OCI-M2 (cell line): ENCODE measurements at regions not wholly inside any gene's neighbourhood (a gene's known extent, or its start where the extent isn't known, plus 50 kb on each side); places are given as distances from the start of the nearest gene placed in this dataset.
A peak's percentile ranks its signal among the peaks of the same experiment; 100 is the strongest.
"Not testable (repeated sequence)": the region's sequence is repeated elsewhere in the genome, so short reads cannot be mapped to it uniquely, and the experiment has no call there.

ENCODE experiments used
- DNase-seq: peaks from one replicate; lab custom pipeline; 2025; ENCODE audit not compliant: unreplicated experiment; lab: John Stamatoyannopoulos, UW

DNA sequence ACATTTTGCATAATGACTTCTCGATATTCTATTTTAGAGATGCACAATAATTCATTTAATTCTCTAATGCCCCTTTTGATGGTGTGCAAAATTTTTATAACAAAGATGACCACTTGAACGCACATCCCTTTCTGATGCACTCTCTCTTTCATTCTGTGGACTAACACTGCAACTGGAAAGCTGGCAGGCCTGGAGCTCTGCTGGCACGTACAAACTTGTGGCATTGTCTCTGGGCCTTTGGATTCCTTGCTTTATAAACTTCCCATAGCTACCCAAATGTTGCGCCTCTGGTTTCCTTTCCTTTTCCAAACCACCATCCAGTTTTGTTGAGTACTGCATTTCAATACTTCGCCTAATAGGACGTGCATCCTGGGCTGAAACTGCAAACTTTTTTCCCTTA is 194.5 kb upstream of the CFAP20DC start:
- no peak for DNase-seq

DNA sequence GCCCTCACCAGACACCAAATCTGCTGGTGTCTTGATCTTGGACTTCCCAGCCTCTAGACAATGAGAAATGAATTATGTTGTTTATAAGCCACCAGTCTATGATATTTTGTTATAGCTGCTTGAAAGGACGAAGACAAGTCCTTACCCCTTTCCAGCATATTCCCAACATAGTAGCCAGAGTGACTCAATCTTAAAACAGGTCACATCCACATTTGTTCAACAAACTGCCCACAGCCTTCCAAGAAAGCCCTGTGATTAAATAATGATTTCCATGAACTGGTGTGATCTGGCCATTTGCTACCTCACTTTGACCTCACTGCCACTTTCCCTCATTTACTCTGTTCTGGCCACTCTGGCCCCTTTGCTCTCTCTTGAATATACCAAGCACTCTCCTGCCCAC is 193.7 kb upstream of the CFAP20DC start:
- DNase-seq = no peak

- no peak for DNase-seq
Observed at GRCh38 chr3:59240666-59241255, 190.9 kb upstream of the CFAP20DC start.

DNA sequence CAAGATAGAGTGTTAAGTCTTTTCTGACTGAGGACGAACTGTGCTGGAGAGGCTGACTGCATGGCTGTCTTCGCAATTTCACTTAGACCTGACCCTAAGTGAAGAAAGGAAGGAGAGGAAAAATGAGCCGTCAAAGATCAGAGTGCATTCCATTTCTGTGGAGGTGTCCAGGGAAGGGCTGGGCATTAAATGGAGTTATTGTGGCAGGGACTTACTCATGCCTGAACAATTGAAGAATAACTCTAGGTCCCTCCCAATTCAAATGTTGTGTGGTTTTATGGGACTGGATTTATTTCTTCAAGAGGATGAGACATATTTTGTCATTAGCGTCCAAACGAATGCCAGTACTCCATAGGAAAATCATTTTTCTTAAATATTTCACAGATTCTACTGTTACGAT is 187.3 kb upstream of the CFAP20DC start:
- no peak for DNase-seq

GRCh38 chr3:59235634-59236012 is 185.8 kb upstream of the CFAP20DC start:
- no peak for DNase-seq

GRCh38 chr3:59234884-59235633 is 185.2 kb upstream of the CFAP20DC start:
- no peak for DNase-seq

- not testable (repeated sequence) for DNase-seq
Observed at GRCh38 chr3:59230379-59230778, 180.6 kb upstream of the CFAP20DC start.

DNA sequence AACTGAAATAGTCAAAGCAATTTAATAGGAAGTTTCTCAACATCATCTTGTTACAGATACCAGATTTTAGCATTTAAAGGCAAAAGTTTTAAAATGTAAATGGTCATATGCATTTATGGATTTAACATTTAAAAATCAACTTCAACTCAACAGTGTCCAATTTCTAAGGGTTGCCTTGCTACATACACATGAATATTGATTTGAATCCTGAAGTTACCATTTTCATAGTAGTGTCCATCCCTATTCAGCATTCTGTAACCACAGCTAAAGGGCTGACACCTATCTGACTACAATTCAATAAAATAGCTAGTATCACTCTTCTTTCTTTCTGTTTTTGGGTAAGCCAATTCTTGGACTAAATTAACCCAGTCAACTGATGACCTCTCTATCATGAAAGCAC is 164.0 kb upstream of the CFAP20DC start:
- DNase-seq = no peak

DNA sequence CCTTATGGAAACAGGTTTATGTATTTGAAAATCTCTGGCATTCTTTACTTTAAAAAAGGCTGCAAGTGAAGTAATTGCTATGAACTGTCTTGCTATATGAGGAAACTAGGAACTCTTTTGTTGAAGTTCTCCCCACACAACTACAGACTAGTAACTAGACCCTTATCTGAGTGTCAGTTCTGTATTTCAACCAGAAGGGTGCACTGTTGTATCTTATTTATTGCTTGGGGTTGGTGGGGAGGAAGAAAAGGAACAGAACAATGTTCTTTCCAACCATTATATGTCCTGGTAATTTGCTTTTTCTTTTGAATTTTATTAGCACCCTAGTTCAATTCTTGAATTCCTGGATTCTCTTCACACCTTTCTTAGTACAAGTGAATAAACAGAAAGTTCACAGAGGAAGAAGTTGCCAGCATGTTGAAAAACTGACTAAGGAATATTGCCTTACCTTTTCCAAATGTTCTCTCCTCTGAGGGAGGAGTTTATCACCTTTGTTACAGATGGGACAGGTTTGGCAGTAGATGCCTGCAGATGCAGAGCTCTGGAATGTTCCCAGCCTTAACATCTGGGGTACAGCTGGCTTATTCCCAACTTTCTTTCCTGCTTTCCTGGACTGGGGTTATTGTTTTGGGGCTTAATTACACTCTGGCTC is 162.4 kb upstream of the CFAP20DC start:
- peak; percentile 5 for DNase-seq

GRCh38 chr3:59210260-59210659 is 160.4 kb upstream of the CFAP20DC start:
- DNase-seq = no peak

GRCh38 chr3:59192473-59192872 is 142.6 kb upstream of the CFAP20DC start:
- no peak for DNase-seq

GRCh38 chr3:59191651-59192050 is 141.8 kb upstream of the CFAP20DC start:
- DNase-seq = no peak

DNA sequence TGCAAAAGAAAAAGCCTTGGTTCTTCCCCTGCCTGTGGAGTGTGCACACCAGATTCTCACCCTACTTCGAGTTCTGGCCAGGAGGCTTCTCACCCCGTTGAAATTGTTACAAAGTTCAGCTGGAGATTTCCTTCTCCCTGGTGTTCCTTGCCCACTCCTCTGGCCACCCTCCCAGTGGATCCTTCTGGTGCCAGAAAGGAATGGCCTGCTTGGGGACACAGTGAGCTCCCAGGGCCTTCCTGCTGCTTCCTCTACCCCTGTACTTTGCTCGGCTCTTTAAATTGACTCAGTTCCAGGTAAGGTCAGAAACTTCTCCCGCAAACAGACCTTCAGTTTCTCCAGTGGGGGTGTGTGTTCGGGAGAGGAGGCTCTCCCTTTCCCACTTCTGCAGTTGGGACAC is 140.1 kb upstream of the CFAP20DC start:
- no peak for DNase-seq

- DNase-seq = no peak
Observed at GRCh38 chr3:59189526-59189925, 139.7 kb upstream of the CFAP20DC start.

DNA sequence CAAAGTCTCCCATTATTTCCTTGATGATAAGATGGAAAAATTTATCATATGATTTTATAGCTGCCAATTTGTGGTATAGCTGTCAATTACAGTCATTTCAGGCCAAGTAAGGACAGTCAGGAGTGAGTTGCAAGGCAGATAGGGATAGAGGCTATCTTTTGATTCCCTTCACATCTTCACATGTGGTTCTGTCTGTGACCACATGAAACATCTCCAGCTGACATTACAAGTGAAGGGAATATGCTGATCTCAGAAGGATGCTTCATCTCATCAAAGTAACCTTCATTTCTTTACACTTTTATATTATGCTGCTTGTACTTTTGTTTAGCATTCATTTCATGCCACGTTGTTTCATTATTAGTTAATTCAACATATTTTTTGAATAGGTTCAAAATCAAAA is 136.9 kb upstream of the CFAP20DC start:
- DNase-seq = no peak

- no peak for DNase-seq
Observed at GRCh38 chr3:59185591-59186369, 136.0 kb upstream of the CFAP20DC start.

DNA sequence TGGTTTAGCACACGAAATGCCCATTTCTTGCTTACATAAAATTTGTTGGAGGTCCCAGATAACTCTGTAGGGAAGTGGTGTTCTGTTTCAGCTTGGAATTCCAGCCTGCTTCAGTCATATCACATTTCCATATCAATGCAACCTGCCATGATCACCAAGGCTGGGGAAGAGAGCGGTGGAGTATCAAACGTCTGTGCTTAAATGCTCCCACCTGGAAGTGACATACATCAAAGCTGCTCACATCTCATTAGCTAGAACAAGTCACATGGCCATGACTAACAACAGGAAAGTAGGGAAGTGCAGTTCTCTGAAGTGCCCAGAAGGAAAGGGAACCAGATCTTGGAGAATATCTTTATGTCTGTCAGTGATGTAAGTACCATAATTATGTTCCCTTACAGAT is 130.2 kb upstream of the CFAP20DC start:
- no peak for DNase-seq

GRCh38 chr3:59178698-59179097 is 128.9 kb upstream of the CFAP20DC start:
- no peak for DNase-seq

DNA sequence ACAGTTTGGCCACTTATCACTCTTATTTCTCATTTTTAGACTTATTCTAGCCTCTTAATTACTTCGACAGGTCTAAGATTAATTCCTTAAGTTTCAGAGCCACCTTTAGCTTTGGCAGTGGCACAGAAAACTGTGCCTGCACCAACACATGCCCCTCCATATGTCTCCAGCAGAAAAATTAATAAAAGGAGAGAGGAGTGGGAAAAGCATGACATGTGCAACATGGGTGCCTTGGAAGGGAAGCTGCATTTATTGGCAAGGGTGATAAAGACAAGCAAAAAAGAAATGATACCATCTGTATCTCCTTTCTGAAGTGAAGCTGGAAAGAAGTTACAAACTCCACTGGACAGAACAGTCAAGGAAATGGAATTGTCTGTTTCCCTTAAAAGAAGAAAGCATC is 121.7 kb upstream of the CFAP20DC start:
- no peak for DNase-seq

- not testable (repeated sequence) for DNase-seq
Observed at GRCh38 chr3:59170166-59170565, 120.3 kb upstream of the CFAP20DC start.

GRCh38 chr3:59167756-59168155 is 117.9 kb upstream of the CFAP20DC start:
- DNase-seq = no peak

- no peak for DNase-seq
Observed at GRCh38 chr3:59163953-59164352, 114.1 kb upstream of the CFAP20DC start.
